Lower leg skin (tissue), 4 donors: ENCODE measurements at regions not wholly inside any gene's neighbourhood (a gene's known extent, or its start where the extent isn't known, plus 50 kb on each side); places are given as distances from the start of the nearest gene placed in this dataset.

Experiments
- DNase-seq, 2 donors: peaks; one replicate each; pipeline ENCODE4 v3.0.0-alpha.2; 2019; ENCODE audit warnings: low spot score in 2 of 2
- H3K4me3 ChIP-seq: fragments of 200-600 bp; sonication (generic); 2 replicates; pipeline ENCODE4 v1.5.1; 2017; ENCODE audit warnings: mild to moderate bottlenecking, low read depth; ENCODE audit not compliant: poor library complexity, severe bottlenecking
- POLR2A ChIP-seq, 2 donors: fragments of 450-650 bp; IDR thresholded peaks; one replicate each; pipeline ENCODE4 v1.6.1; 2016 to 2017; ENCODE audit warnings: antibody characterized with exemption in 2 of 2, mild to moderate bottlenecking in 1 of 2, moderate library complexity in 1 of 2
- WGBS, 2 donors: methylation state at CpG; one replicate each; pipeline ENCODE4 v1.1.5; 2018; 5-methylcytosine and 5-hydroxymethylcytosine counted together
- intact Hi-C: fragments of 100-400 bp; cut with DNase I; formaldehyde crosslinking; loops from one replicate; pipeline ENCODE4 v1.15.0; 2023; ENCODE audit warnings: low total_unique reads
- TF ChIP-seq, protein P1 (sequence below), 3 donors: fragments of 450-650 bp; IDR thresholded peaks; one replicate each; pipeline ENCODE4 v1.5.1; 2016; ENCODE audit warnings: antibody characterized with exemption in 3 of 3, mild to moderate bottlenecking in 3 of 3, moderate library complexity in 2 of 3

DNA sequence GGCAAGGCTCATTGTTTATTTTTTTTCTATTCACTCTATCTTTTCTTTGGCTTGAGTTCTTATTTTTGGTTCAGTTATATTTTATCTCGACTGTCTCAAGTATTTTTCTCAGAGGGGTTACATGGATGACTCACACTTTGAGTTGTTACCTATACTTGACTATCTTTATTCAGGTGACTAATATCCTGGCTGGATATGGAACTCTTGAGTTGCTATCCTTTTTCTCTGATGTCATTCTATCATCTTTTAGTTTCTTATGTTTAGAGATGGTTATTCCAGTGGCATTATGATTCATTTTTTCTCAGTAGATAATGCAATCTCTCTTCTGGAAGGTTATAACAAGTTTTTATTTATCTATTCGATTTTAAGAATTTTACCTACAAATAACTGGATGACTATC is 117.9 kb downstream of the COX18 start:
- WGBS, 2 donors: 65 to 79% methylated on average over 2 of the region's 2 CpGs
- intact Hi-C loops: no loop called here
- DNase-seq: no peak

DNA sequence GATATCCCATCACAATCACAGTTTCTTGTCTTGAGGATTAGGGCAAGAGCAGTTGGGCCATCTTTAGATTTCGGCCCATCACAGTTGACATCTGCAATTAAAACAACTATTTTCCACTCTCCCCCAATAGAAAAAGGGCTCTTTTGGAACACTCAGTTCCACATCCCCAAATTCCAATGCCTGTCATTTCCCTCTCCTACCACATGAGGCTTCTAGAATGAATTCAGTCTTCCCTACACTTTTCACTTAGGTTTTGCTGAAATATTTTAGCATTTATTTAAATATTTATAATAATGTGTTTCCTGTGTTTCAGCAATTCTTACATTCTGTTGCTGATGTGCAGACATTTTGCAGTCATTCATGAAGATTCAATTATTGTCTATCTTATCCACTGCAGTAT is 118.4 kb downstream of the COX18 start:
- 84 to 92% methylated on average over 1 of the region's 1 CpG for WGBS, 2 donors
- TF ChIP-seq, protein P1, sequence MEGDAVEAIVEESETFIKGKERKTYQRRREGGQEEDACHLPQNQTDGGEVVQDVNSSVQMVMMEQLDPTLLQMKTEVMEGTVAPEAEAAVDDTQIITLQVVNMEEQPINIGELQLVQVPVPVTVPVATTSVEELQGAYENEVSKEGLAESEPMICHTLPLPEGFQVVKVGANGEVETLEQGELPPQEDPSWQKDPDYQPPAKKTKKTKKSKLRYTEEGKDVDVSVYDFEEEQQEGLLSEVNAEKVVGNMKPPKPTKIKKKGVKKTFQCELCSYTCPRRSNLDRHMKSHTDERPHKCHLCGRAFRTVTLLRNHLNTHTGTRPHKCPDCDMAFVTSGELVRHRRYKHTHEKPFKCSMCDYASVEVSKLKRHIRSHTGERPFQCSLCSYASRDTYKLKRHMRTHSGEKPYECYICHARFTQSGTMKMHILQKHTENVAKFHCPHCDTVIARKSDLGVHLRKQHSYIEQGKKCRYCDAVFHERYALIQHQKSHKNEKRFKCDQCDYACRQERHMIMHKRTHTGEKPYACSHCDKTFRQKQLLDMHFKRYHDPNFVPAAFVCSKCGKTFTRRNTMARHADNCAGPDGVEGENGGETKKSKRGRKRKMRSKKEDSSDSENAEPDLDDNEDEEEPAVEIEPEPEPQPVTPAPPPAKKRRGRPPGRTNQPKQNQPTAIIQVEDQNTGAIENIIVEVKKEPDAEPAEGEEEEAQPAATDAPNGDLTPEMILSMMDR (IDR thresholded peaks at IDR 0.05): no peak
- no peak for TF ChIP-seq POLR2A (IDR thresholded peaks at IDR 0.05)
- DNase-seq: no peak
- intact Hi-C loops: no loop called here
- H3K4me3 ChIP-seq: no peak overlapping the region

More for the DNA sequence above, 117.9 kb downstream of the COX18 start:
- H3K4me3 ChIP-seq: no peak overlapping the region
- TF ChIP-seq, protein P1 (IDR thresholded peaks at IDR 0.05): no peak
- TF ChIP-seq POLR2A (IDR thresholded peaks at IDR 0.05): no peak

DNA sequence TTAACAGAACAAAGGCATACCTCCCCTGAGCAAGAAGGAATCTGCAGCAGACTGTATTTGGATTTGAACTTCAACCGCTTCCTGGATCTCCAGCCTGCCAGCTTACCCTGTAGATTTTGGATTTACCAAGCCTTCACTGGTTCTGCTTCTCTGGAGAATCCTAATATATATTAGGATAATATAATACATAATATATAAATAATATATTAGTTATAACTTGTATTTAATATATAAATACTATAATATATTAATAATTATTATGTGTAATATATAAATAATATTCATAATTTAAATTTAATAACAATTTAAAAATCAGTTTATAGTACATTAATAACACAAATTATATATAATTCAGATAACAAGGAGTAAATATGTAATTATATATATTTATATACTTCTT is 121.4 kb downstream of the COX18 start:
- intact Hi-C loops: no loop called here
- 90 to 94% methylated on average over 1 of the region's 1 CpG for WGBS, 2 donors
- H3K4me3 ChIP-seq: no peak overlapping the region
- no peak for DNase-seq
- no peak for TF ChIP-seq POLR2A (IDR thresholded peaks at IDR 0.05)
- TF ChIP-seq, protein P1 (IDR thresholded peaks at IDR 0.05): no peak

DNA sequence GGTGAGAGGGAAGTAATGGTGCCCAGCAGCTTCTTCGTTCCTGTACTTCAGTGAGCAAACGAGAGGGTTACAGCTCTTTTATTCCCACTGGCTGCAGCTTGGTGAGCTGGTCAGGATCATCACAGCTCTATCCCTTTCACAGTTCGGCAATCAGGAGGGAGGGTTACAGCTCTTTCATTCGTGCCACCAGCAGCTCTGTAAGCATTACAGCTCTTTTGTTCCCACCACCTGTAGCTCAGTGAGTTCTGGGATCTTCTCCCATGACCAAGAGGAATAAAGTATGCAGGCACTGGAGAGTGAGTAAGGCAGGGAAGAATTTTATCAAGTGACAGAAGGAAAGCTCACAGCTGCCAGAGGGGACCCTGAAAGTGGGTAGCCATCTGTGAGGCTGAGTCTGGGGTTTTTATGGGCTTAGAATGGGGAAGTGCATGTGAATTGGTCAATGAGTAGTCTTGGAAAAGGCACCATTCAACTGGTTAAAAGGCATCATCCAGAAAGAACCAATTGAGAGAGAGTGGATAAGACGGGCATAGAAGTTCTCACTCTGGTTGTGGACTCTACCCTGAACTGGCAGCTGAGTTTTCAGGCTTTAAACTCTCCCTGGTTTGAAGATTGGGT is 123.7 kb downstream of the COX18 start:
- no peak overlapping the region for H3K4me3 ChIP-seq
- WGBS, 2 donors: 73 to 81% methylated on average over 5 of the region's 5 CpGs
- no peak for TF ChIP-seq POLR2A (IDR thresholded peaks at IDR 0.05)
- TF ChIP-seq, protein P1 (IDR thresholded peaks at IDR 0.05): no peak
- no peak for DNase-seq
- intact Hi-C loops: no loop called here

DNA sequence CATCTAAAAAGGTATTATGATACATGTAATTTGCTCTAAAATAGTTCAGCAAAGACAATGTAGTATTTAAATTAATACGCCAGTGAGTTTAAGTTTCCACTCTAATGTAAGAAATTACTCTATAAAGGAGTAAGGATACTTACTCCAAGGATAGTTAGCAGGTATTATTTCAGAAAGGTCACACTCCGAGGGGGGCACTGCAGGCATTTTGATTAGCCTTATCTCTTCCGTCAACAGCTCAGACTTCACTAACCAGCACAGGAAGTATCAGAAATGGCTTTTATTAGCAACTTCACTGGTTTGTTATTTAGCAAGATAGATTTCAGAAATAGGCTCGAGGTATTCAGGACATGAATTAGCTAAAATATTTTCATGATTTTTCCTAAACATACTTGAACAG is 127.0 kb downstream of the COX18 start:
- DNase-seq: no peak
- TF ChIP-seq, protein P1 (IDR thresholded peaks at IDR 0.05): no peak
- TF ChIP-seq POLR2A (IDR thresholded peaks at IDR 0.05): no peak
- WGBS, 2 donors: 61 to 71% methylated on average over 4 of the region's 4 CpGs
- intact Hi-C loops: no loop called here
- no peak overlapping the region for H3K4me3 ChIP-seq

DNA sequence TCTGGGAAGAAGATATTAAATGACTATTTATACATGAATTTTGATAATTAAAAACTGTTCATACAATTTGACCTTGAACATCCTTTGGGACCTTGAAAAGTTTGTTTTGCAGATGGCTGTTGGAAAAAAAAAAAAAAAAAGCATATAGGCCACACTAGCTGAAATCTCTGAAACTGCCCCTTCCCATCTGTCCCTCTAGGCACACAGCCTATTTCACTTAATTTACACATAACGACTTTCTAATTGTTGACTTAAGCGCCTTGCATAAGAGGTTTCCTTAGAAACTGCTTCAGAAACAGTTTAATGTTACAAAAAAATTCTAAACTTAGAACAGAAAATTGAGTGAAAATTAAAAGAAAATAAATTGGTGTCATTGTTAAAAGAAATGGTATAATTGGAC is 131.0 kb downstream of the COX18 start:
- no peak for TF ChIP-seq POLR2A (IDR thresholded peaks at IDR 0.05)
- TF ChIP-seq, protein P1 (IDR thresholded peaks at IDR 0.05): no peak
- intact Hi-C loops: no loop called here
- no peak for DNase-seq
- no peak overlapping the region for H3K4me3 ChIP-seq
- WGBS, 2 donors: 64 to 72% methylated on average over 2 of the region's 2 CpGs
